NCI-H146 treated with DMSO at 0.1 percent for 48 hours (cell line): ENCODE measurements at regions not wholly inside any gene's neighbourhood (a gene's known extent, or its start where the extent isn't known, plus 50 kb on each side); places are given as distances from the start of the nearest gene placed in this dataset.

Source experiments
- DNase-seq: peaks from one replicate; lab custom pipeline; 2025; ENCODE audit not compliant: unreplicated experiment; lab: John Stamatoyannopoulos, UW

DNA sequence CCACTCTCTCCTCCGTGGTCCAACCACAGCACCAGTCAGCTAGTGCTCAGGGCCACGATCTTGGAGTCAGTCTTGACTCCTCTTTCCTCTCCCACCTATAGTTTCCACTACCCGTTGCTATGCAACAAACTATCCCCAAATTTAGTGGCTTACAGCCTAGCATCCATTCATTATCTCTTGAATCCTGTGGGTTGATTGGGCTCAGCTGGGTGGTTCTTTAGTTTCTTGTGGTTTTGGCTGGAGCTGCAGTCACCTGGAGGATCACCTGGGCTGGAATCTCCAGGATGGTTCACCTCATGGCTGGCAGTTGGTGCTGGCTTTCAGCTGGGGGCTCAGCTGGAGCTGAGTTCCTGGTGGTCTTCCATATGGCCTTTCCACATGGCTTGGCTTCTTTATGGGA lies 149.9 kb downstream of the ASB1 start:
- DNase-seq = no peak

GRCh38 chr2:238578256-238578655 lies 151.5 kb downstream of the ASB1 start:
- DNase-seq = no peak

DNA sequence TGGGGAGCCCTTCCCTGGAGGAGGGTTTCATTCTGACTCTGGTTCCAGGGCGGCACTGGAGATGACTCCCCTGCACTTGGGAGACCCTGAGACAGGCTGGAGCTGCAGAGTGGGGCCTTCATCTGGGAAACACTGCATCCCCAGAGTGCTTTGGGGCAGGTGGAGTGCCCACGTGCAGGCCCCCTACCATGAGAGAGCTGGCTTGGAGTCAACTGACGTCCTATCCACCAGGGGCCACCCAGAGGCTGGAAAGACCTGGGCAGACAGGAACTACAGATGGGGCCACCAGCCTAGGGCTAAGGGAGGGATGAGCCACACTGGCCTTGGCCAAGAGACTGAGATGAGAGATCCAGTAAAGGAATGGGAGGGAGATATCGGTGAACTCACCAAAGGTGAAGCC lies 153.8 kb downstream of the ASB1 start:
- DNase-seq = no peak

- DNase-seq = no peak
Observed at GRCh38 chr2:238581126-238581525, 154.4 kb downstream of the ASB1 start.

DNA sequence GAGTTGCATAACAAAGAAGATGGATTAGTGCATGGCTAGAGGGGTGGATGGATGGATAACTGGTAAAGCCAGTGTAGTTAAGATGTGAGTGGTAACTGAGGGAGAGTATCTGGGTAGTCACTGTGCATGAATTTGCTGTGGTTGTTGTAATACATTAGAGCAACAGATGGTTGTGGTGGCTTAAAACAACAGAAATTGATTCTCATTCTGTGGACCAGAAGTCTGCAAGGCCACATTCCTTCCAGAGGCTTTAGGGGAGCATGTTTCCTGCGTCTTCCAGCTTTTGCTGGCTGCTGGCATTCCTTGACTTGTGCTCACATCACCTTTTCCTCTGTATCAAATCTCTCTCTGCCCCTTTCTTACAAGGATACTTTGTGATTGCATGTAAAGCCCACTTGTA lies 155.4 kb downstream of the ASB1 start:
- DNase-seq = no peak

GRCh38 chr2:238584617-238585016 lies 157.9 kb downstream of the ASB1 start:
- DNase-seq = no peak

- no peak for DNase-seq
Observed at GRCh38 chr2:238585836-238586821, 159.4 kb downstream of the ASB1 start.

- no peak for DNase-seq
Observed at GRCh38 chr2:238586931-238587775, 160.4 kb downstream of the ASB1 start.

- no peak for DNase-seq
Observed at GRCh38 chr2:238587776-238588660, 161.3 kb downstream of the ASB1 start.

- DNase-seq = no peak
Observed at GRCh38 chr2:238589591-238590460, 163.1 kb downstream of the ASB1 start.

- no peak for DNase-seq
Observed at GRCh38 chr2:238591732-238592131, 165.0 kb downstream of the ASB1 start.

GRCh38 chr2:238593236-238593635 lies 166.5 kb downstream of the ASB1 start:
- no peak for DNase-seq

GRCh38 chr2:238593678-238594077 lies 167.0 kb downstream of the ASB1 start:
- no peak for DNase-seq

DNA sequence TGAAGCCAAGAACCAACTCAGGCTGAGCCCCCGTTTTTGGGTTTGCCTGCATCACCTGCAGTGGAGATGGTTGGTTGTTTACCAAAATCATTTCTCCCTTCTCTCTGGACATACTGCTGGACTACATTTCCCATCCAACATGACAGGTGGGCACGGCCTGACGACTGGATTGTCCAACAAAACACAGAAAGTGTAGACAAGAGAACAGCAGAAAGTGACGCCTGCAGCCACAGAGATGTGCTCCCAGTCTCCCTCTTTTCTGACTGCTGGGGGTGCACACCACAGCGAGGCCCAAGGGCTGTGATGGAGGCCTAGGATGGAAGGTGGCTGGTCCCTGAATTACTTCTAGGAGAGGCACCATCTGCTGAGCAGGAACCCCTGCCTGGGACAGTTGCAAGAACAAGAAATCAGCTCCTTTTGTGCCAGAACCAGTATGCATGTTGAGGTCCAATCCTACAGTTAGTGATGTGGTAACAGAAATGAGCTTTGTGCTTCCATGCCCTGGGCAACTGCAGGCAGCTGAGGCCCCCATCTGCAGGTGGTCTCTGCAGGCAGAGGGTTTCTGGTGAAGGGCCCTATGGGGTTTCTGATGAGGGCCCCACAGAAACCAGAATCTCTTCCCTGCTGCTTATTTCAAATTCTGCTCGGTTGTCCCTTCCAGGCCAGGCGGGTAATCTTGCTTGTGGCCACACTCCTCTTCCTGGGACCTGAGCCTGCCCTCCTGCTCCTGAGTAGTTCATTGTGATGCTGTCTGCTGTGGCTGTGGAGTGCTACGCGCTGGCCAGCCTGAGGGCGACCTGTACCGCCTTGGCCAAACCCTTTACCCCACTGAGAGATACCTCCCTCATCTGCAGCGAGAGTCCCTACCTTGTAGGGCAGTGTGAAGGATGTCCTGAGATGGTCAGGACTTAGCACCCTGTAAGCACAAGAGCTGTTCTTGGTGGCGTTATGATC lies 168.3 kb downstream of the ASB1 start:
- DNase-seq = no peak

GRCh38 chr2:238595750-238596570 lies 169.2 kb downstream of the ASB1 start:
- DNase-seq = no peak

DNA sequence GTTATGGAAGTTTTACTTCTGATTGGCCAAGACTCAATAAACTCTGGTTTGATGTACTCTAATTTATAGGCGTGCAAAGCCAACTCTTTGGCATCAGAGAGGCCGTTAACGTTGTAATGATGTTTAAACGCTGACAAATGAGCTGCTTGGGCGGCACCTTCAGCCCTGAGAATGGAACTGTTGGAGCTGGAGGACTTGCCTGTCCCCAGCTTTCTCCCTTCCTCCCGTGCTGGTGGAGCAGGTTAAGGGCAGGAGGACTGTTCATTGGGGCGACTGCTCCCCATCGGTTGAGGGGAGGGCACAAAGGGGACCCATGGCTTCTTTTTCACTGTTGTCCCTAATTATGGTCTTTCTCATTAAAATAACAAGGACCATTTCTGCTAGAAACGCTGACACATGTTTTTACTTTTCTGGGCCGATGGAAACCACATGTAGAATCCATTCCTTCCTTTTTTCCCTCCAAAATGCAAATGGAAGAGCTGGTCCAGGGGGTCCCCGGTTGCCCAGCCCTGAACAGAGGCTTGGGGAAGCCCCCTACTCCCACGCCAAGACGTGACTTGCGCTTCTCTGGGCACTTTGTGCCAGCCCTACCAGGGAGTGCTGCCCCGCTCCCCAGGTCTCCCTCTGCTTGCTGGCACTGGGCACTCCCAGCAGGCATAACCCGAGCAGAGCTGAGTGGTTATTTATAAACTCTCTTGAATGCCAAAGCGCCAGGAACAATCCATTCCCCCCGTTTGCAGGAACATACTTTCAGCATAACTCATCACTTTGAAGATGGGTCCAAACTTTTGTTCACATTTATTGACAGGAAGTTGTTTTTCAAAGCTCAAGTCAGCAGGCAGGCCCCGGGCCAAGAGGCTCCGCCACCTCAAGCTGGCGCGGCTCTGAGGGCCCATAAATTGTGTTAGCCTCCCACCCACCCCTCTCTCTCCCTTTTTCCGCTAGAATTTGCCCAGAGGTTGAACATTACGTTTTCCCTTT lies 170.1 kb downstream of the ASB1 start:
- no peak for DNase-seq
